ENCODE measurements at regions not wholly inside any gene's neighbourhood (a gene's known extent, or its start where the extent isn't known, plus 50 kb on each side); places are given as distances from the start of the nearest gene placed in this dataset.
"Not testable (repeated sequence)": the region's sequence is repeated elsewhere in the genome, so short reads cannot be mapped to it uniquely, and the experiment has no call there.

DNA sequence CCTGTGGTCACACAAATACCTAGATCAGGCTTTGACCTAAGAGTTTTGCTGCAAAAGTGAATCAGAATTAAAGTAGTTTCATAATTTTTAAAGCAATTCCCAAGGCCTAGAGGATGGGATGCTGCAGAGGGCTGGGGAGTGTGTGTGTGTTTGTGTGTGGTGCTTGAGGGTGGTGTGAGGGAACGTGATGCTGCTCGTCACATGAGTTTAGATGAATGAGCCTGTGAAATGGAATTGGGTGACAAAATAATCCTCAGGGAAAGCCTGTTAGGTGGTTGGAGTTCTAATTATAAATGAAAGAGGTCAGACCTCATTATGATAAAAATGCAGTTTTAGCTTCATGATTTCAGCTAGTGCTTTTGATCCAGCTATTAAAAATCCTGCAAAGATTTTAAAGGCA lies 87.5 kb upstream of the TMEM170B start:
- TF ChIP-seq, protein P1, sequence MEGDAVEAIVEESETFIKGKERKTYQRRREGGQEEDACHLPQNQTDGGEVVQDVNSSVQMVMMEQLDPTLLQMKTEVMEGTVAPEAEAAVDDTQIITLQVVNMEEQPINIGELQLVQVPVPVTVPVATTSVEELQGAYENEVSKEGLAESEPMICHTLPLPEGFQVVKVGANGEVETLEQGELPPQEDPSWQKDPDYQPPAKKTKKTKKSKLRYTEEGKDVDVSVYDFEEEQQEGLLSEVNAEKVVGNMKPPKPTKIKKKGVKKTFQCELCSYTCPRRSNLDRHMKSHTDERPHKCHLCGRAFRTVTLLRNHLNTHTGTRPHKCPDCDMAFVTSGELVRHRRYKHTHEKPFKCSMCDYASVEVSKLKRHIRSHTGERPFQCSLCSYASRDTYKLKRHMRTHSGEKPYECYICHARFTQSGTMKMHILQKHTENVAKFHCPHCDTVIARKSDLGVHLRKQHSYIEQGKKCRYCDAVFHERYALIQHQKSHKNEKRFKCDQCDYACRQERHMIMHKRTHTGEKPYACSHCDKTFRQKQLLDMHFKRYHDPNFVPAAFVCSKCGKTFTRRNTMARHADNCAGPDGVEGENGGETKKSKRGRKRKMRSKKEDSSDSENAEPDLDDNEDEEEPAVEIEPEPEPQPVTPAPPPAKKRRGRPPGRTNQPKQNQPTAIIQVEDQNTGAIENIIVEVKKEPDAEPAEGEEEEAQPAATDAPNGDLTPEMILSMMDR (IDR thresholded peaks at IDR 0.05; ENCODE audit: low read depth, low read length): no peak
- DNase-seq (ENCODE audit: extremely low read depth, low read depth): no peak

GRCh38 chr6:11449408-11449807 lies 88.1 kb upstream of the TMEM170B start:
- TF ChIP-seq, protein P1 (IDR thresholded peaks at IDR 0.05; ENCODE audit: low read depth, low read length): no peak
- no peak for DNase-seq (ENCODE audit: extremely low read depth, low read depth)

DNA sequence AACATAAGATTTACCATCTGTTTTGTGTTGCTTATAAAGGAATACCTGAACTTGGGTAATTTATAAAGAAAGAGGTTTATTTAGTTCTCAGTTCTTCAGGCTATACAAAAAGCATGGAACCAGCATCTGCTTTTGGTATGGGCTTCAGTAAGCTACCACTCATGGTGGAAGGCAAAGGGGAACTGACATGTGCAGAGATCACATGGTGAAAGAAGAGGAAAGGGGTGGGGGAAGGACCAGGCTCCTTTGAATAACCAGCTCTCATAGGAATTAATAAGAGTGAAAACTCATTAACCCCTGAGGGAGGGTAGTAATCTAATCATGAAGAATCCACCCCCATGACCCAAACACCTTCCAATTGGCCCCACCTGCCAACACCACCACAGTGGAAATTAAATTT lies 89.5 kb upstream of the TMEM170B start:
- TF ChIP-seq, protein P1 (IDR thresholded peaks at IDR 0.05; ENCODE audit: low read depth, low read length): no peak
- DNase-seq (ENCODE audit: extremely low read depth, low read depth): no peak

DNA sequence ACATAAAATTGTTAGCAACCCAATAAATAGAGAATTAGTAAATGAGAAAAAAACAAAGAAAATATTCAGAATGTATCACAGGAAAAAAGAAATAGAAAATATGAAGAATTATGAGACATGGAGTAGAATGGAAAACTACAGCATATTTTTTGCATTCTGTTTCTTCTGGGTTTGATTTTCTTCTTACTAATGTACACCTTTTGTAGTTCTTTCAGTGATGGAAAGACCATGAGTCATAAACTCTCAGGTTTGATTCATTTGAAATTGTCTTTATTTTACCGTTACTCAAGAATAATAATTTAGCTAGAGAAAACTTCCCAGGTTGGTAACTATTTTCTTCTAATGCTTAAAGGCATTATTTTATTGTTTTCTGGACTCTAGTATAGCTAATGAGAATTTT lies 90.3 kb upstream of the TMEM170B start:
- no peak for DNase-seq (ENCODE audit: extremely low read depth, low read depth)
- TF ChIP-seq, protein P1 (IDR thresholded peaks at IDR 0.05; ENCODE audit: low read depth, low read length): no peak

DNA sequence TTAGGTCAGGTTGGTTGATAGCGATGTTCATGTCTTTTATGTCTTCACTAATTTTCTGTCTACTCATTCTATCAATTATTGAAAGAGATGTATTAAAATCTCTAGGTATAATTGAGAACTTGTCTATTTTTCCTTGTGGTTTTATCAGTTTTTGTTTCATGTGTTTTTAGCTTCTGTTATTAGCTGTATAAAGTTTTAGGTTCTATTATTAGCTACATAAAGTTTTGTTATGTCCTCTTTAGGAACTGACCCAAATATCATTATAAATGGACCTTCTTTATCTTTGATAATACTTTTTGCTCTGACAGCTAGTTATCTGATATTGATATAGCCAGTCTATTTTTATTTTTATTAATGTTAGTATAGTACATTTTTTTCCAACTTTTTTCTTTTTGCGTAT lies 92.4 kb upstream of the TMEM170B start:
- DNase-seq (ENCODE audit: extremely low read depth, low read depth): no peak
- TF ChIP-seq, protein P1 (IDR thresholded peaks at IDR 0.05; ENCODE audit: low read depth, low read length): no peak

DNA sequence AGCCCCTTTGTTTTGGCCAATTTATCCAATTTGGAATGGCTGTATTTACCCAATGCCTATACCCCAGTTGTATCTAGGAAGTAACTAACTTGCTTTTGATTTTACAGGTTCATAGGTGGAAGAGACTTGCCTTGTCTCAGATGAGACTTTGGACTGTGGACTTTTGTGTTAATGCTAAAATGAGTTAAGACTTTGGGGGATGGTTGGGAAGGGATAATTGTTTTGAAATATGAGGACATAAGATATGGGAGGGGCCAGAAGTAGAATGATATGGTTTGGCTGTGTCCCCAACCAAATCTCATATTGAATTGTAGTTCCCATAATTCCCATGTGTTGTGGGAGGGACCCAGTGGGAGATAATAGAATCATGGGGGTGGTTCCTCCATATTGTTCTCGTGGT lies 94.4 kb upstream of the TMEM170B start:
- not testable (repeated sequence) for DNase-seq (ENCODE audit: extremely low read depth, low read depth)

DNA sequence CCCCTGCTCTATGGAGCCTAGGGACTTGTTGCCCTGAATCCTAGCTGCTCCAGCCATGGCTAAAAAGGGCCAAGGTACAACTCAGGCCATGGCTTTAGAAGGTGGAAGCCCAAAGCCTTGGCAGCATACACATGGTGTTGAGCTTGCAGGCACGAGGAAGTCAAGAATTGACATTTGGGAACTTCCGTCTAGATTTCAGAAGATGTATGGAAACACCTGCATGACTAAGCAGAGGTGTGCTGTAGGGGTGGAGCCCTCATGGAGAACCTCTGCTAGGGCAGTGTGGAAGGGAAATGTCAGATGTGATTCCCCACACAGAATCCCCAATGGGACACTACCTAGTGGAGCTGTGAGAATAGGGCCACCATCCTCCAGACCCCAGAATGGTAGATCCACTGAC lies 95.1 kb upstream of the TMEM170B start:
- no peak for DNase-seq (ENCODE audit: extremely low read depth, low read depth)
- TF ChIP-seq, protein P1 (IDR thresholded peaks at IDR 0.05; ENCODE audit: low read depth, low read length): no peak

GRCh38 chr6:11439876-11440275 lies 97.7 kb upstream of the TMEM170B start:
- TF ChIP-seq, protein P1 (IDR thresholded peaks at IDR 0.05; ENCODE audit: low read depth, low read length): no peak
- DNase-seq (ENCODE audit: extremely low read depth, low read depth): no peak

Data from AG09319 (cell line).